IPS-18c (cell line): ENCODE measurements at regions not wholly inside any gene's neighbourhood (a gene's known extent, or its start where the extent isn't known, plus 50 kb on each side); places are given as distances from the start of the nearest gene placed in this dataset.
"Not testable (repeated sequence)": the region's sequence is repeated elsewhere in the genome, so short reads cannot be mapped to it uniquely, and the experiment has no call there.

Experiments
- H3K4me3 ChIP-seq: 2 replicates; pipeline ENCODE4 v1.7.0; 2013; ENCODE audit warnings: low read depth, mild to moderate bottlenecking, low read length, moderate library complexity; ENCODE audit not compliant: insufficient read depth
- H3K9me3 ChIP-seq: one replicate; pipeline ENCODE4 v1.6.1; 2013; ENCODE audit warnings: mild to moderate bottlenecking, low read length, moderate library complexity; ENCODE audit not compliant: control insufficient read depth, insufficient read depth

GRCh38 chr14:46034305-46034704 is 617.3 kb downstream of the RPL10L start:
- no peaks in the 10 kb centered on the region for H3K9me3 ChIP-seq
- no peak overlapping the region for H3K4me3 ChIP-seq

- Histone ChIP-seq H3K9me3 (no peaks in the 10 kb centered on the region), H3K4me3 (no peak overlapping the region)
These were observed 632.6 kb downstream of the RPL10L start for GRCh38 chr14:46018846-46019420.

- no peak overlapping the region for H3K4me3 ChIP-seq
- no peaks in the 10 kb centered on the region for H3K9me3 ChIP-seq
These were observed 643.2 kb downstream of the RPL10L start for GRCh38 chr14:46008348-46008747.

GRCh38 chr14:45998554-45998953 is 653.0 kb downstream of the RPL10L start:
- no peak overlapping the region for H3K4me3 ChIP-seq
- no peaks in the 10 kb centered on the region for H3K9me3 ChIP-seq

GRCh38 chr14:45990252-45990651 is 661.3 kb downstream of the RPL10L start:
- no peak overlapping the region for H3K4me3 ChIP-seq
- no peaks in the 10 kb centered on the region for H3K9me3 ChIP-seq

- H3K4me3 ChIP-seq, result no peak overlapping the region
- no peaks in the 10 kb centered on the region for H3K9me3 ChIP-seq
These were observed 675.6 kb downstream of the RPL10L start for GRCh38 chr14:45976001-45976400.

- Histone ChIP-seq H3K4me3 (no peak overlapping the region), H3K9me3 (no peaks in the 10 kb centered on the region)
These were observed 679.2 kb downstream of the RPL10L start for GRCh38 chr14:45972416-45972815.

- Histone ChIP-seq H3K9me3 (no peaks in the 10 kb centered on the region), H3K4me3 (no peak overlapping the region)
These were observed 681.0 kb downstream of the RPL10L start for GRCh38 chr14:45970621-45971020.

GRCh38 chr14:45968037-45968436 is 683.5 kb downstream of the RPL10L start:
- H3K4me3 ChIP-seq, result no peak overlapping the region

GRCh38 chr14:45949479-45949878 is 696.5 kb upstream of the MIS18BP1 start:
- H3K4me3 ChIP-seq, result no peak overlapping the region
- no peaks in the 10 kb centered on the region for H3K9me3 ChIP-seq

More at GRCh38 chr14:45968037-45968436, 683.5 kb downstream of the RPL10L start:
- H3K9me3 ChIP-seq, result no peaks in the 10 kb centered on the region

- no peak overlapping the region for H3K4me3 ChIP-seq
- H3K9me3 ChIP-seq, result no peaks in the 10 kb centered on the region
These were observed 694.8 kb upstream of the MIS18BP1 start for GRCh38 chr14:45947830-45948229.

- no peaks in the 10 kb centered on the region for H3K9me3 ChIP-seq
- H3K4me3 ChIP-seq, result no peak overlapping the region
These were observed 693.2 kb upstream of the MIS18BP1 start for GRCh38 chr14:45946251-45946650.

- no peak overlapping the region for H3K4me3 ChIP-seq
These were observed 687.3 kb upstream of the MIS18BP1 start for GRCh38 chr14:45940318-45940717.

GRCh38 chr14:45939572-45939971 is 686.6 kb upstream of the MIS18BP1 start:
- H3K9me3 ChIP-seq, result peaks cover under 1% of the 10 kb centered on the region
- no peak overlapping the region for H3K4me3 ChIP-seq

More at GRCh38 chr14:45940318-45940717, 687.3 kb upstream of the MIS18BP1 start:
- H3K9me3 ChIP-seq, result no peaks in the 10 kb centered on the region

- H3K9me3 ChIP-seq, H3K4me3 ChIP-seq: not testable (repeated sequence)
These were observed 667.0 kb upstream of the MIS18BP1 start for GRCh38 chr14:45919995-45920394.

GRCh38 chr14:45916340-45916953 is 663.4 kb upstream of the MIS18BP1 start:
- H3K9me3 ChIP-seq, result no peaks in the 10 kb centered on the region
- H3K4me3 ChIP-seq, result no peak overlapping the region

- Histone ChIP-seq H3K4me3 (no peak overlapping the region), H3K9me3 (no peaks in the 10 kb centered on the region)
These were observed 654.8 kb upstream of the MIS18BP1 start for GRCh38 chr14:45907782-45908181.

- Histone ChIP-seq H3K4me3 (no peak overlapping the region), H3K9me3 (no peaks in the 10 kb centered on the region)
These were observed 653.3 kb upstream of the MIS18BP1 start for GRCh38 chr14:45906257-45906656.

- Histone ChIP-seq H3K9me3 (no peaks in the 10 kb centered on the region), H3K4me3 (no peak overlapping the region)
These were observed 652.7 kb upstream of the MIS18BP1 start for GRCh38 chr14:45905672-45906071.
